HL-60 (cell line): ENCODE measurements at regions not wholly inside any gene's neighbourhood (a gene's known extent, or its start where the extent isn't known, plus 50 kb on each side); places are given as distances from the start of the nearest gene placed in this dataset.

ENCODE experiments used
- CTCF ChIP-seq: IDR thresholded peaks from one replicate; pipeline ENCODE4 v1.5.1; 2011; ENCODE audit warnings: low read length, control low read depth, inconsistent platforms; ENCODE audit not compliant: insufficient read depth
- GABPA ChIP-seq: IDR thresholded peaks from 2 replicates; pipeline ENCODE4 v1.6.1; 2012; ENCODE audit warnings: low read depth
- POLR2AphosphoS5 ChIP-seq: IDR thresholded peaks from 2 replicates; pipeline ENCODE4 v1.6.1; 2012; ENCODE audit warnings: low read depth
- REST ChIP-seq: IDR thresholded peaks from 2 replicates; pipeline ENCODE4 v1.6.1; 2012; ENCODE audit warnings: low read depth; ENCODE audit not compliant: insufficient replicate concordance

- TF ChIP-seq CTCF = no peak
- no peak for TF ChIP-seq POLR2AphosphoS5
- TF ChIP-seq REST = no peak
- TF ChIP-seq GABPA = no peak
These were observed 62.8 kb downstream of the MYCN start for GRCh38 chr2:16003152-16003551.
